NCI-H2227 treated with DMSO at 0.1 percent for 48 hours (cell line): ENCODE measurements at regions not wholly inside any gene's neighbourhood (a gene's known extent, or its start where the extent isn't known, plus 50 kb on each side); places are given as distances from the start of the nearest gene placed in this dataset.

Source experiments
- DNase-seq: peaks from one replicate; lab custom pipeline; 2025; lab: John Stamatoyannopoulos, UW

GRCh38 chr11:115897707-115898106 lies 393.5 kb upstream of the CADM1 start:
- no peak for DNase-seq

- DNase-seq: no peak
Measured at GRCh38 chr11:115896084-115896483, 391.9 kb upstream of the CADM1 start.

DNA sequence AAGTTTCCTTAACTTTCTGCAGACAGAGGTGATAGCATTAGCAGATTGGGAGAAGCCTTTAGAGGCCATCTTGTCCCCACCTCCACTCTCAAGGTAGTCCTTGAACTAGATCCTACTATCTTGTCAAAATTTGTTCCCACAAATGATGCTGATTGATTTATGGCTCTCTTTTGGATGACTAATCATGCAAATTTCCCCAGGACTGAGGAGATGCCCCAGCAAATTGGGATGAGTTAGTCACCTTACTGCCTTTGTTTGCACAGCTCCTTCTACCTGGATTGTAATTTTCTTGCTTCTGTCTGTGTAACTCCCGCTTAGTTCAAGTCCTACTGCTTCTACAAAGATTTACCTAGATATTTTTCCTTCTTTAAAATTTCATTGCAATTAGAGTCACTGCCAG lies 391.4 kb upstream of the CADM1 start:
- DNase-seq: no peak

DNA sequence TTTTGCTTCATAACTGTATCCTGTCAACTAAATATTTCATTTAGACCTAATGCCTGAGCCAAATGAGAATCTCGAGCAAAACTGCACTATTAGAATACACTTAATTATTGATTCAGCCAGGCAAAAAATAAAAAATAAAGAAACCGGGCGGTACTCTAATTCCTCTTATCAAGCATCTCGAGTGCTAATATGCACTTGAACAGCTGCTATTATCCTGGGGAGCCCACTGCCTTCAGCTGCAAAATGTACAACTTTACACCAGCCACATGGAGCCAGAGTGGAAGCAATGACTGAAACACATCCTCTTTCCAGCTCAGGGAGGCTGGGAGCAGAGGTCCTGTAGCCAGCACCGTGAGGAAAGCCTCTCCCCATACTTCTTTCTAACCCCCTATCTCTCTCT lies 390.0 kb upstream of the CADM1 start:
- no peak for DNase-seq

- no peak for DNase-seq
Measured at GRCh38 chr11:115893461-115894099, 389.4 kb upstream of the CADM1 start.

DNA sequence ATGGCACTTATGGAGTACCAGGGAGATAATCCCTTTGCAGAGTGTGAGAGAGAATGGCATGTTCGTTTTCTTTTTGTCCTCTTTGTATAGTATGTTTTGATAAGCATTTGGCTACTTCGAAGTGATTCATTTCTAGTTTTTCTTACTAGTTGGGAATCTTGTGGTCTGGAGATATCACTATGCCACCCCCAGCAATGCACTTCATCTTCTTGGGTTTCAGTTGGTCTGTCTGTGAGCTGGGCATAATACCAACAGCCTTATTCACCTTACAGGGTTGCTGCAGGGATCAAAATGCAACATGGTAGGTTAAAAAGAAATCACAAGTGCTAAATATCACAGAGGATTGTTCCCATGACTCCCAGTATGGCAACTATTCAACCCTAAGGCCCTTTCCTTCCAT lies 387.8 kb upstream of the CADM1 start:
- DNase-seq: no peak

- no peak for DNase-seq
Measured at GRCh38 chr11:115891581-115891980, 387.4 kb upstream of the CADM1 start.

- DNase-seq: no peak
Measured at GRCh38 chr11:115890500-115890899, 386.3 kb upstream of the CADM1 start.

GRCh38 chr11:115889712-115890111 lies 385.5 kb upstream of the CADM1 start:
- DNase-seq: no peak

DNA sequence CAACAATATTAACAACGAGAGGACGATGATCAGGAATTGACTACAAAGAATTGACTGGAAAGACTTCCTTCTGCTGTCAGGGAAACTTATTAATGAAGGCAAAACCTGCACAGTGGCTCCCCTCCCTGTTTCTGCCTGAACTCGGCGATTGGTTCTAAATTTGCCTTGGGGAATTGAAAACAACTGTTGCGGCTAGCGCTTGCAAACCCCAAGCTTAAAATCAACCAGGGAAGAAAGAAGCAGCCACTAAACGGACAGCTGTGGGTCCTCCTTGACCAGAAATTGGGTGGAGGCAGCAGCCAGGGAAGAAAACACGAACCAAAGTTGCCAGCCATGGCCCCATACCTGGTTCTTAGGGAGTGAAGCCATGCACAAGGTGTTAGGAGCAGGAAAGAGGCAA lies 383.5 kb upstream of the CADM1 start:
- DNase-seq: no peak

DNA sequence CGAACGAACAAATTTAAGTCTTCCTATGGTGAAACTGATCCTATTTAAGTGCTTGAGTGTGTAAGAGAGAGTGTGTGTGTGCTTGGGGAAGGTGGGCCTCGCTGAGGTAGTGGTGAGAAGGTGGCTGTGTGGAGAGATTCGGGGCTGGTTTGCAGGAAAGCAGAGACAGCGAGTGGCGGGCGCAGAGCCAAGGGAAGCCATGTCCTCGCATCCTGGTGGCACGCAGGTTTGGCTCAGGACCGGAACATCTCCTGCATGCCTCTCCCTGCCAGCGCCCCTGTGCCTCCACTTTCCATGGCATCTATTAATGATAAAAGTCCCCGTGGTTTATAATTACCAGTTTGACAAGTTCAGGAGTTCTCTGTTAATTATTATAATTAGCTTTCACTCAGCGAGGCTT lies 383.1 kb upstream of the CADM1 start:
- DNase-seq: no peak

GRCh38 chr11:115886422-115886733 lies 382.2 kb upstream of the CADM1 start:
- DNase-seq: no peak

- no peak for DNase-seq
Measured at GRCh38 chr11:115885535-115886421, 381.6 kb upstream of the CADM1 start.

- no peak for DNase-seq
Measured at GRCh38 chr11:115884800-115885534, 380.8 kb upstream of the CADM1 start.

DNA sequence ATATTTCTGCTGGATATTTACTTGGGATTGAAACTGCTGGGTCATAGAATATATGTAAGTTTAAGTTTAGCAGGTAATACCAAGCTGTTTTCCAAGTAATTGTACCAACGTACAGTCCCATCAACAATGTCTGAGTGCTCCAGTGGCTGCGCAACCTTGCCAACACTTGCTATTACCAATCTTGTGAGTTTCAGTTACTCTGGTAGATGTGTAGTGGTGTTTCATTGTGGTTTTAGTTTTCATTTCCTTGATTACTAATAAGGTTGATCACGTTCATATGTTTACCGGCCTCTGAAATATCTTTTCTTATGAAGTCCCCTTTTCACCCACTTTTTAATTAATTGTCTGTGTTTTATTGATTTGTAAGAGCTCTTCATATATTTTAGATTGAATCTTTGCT lies 370.6 kb upstream of the CADM1 start:
- DNase-seq: no peak

GRCh38 chr11:115873813-115874212 lies 369.6 kb upstream of the CADM1 start:
- no peak for DNase-seq

GRCh38 chr11:115872416-115872815 lies 368.2 kb upstream of the CADM1 start:
- no peak for DNase-seq

DNA sequence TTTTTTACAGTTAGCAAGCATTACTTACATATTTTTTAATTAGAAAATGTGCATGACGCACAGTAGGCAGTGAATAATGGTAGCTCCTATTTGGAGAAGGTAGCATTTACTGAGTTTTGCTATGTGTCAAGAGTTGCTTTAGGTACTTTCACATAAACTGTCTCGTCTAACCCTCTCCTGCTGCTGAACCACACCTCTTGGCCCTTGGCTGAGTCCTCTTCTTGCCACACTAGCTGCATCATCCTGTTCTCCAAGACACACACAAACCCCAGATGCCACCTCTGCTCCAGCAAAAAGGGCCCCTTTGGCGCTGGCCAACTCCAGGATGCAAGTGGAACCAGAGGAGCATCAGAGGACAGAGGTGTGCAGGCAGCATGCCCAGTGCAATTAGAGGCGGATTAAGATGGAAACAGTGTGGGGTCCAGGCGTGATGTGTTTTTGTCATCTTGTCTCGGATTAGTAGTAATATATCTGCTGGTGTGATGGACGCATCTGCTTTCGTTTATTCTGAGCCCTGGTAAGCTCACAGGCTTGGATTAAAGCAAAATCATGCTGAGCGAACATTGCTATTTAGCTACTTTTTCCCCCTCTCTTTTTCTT lies 367.0 kb upstream of the CADM1 start:
- no peak for DNase-seq

GRCh38 chr11:115869780-115870431 lies 365.7 kb upstream of the CADM1 start:
- no peak for DNase-seq

GRCh38 chr11:115869131-115869530 lies 364.9 kb upstream of the CADM1 start:
- no peak for DNase-seq

- DNase-seq: no peak
Measured at GRCh38 chr11:115860246-115860645, 356.0 kb upstream of the CADM1 start.

DNA sequence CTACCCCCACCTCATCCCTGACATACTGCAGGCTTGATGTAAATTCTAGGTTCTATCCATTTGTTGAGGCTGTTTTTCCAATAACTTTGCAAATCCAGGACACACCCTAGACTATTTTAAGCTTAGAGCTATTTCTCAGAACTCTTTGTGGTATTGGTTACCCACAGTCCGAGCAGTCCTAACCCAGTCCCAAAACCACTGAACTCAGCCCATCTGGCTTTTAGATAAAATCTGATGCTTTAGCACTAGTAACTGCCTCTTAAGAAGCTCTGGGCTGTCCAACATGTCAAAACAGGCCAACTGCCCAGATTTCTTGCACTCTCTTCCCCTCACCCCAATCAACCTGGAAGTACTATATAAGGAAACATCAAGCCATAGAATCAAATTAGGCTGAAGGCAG lies 344.4 kb upstream of the CADM1 start:
- no peak for DNase-seq
